ENCODE measurements at regions not wholly inside any gene's neighbourhood (a gene's known extent, or its start where the extent isn't known, plus 50 kb on each side); places are given as distances from the start of the nearest gene placed in this dataset.

DNA sequence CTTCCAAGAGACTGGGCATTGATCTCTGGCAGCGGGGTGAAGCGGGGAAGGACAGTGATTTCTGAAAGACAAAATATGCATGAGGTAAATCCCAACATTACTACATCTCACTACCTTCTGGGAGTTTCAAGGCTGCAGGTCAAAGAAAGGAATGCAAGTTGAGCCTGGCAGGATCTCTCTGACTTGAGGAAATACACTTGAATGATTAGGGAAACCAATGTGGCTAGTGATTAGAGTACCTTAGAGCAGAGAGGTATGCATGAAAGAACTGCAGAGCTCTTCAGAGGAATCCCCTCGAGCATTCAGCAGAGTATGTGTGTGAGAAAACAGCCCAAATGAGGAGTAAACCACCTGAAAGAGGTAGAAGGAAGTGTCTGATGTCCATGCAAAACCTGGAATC lies 2874.1 kb upstream of the PCDH20 start:
- no peak for TF ChIP-seq RAD21 (IDR thresholded peaks at IDR 0.05; ENCODE audit: low read depth)
- no peak for TF ChIP-seq TCF12 (IDR thresholded peaks at IDR 0.05; ENCODE audit: low read depth)
- no peak for TF ChIP-seq EGR1 (IDR thresholded peaks at IDR 0.05)
- no peak for TF ChIP-seq YY1 (IDR thresholded peaks at IDR 0.05; ENCODE audit: low read depth)
- no peak for TF ChIP-seq EP300 (IDR thresholded peaks at IDR 0.05; ENCODE audit: borderline replicate concordance)
- TF ChIP-seq CREB1 (IDR thresholded peaks at IDR 0.05; ENCODE audit: low read depth) = no peak
- TF ChIP-seq, protein P1, sequence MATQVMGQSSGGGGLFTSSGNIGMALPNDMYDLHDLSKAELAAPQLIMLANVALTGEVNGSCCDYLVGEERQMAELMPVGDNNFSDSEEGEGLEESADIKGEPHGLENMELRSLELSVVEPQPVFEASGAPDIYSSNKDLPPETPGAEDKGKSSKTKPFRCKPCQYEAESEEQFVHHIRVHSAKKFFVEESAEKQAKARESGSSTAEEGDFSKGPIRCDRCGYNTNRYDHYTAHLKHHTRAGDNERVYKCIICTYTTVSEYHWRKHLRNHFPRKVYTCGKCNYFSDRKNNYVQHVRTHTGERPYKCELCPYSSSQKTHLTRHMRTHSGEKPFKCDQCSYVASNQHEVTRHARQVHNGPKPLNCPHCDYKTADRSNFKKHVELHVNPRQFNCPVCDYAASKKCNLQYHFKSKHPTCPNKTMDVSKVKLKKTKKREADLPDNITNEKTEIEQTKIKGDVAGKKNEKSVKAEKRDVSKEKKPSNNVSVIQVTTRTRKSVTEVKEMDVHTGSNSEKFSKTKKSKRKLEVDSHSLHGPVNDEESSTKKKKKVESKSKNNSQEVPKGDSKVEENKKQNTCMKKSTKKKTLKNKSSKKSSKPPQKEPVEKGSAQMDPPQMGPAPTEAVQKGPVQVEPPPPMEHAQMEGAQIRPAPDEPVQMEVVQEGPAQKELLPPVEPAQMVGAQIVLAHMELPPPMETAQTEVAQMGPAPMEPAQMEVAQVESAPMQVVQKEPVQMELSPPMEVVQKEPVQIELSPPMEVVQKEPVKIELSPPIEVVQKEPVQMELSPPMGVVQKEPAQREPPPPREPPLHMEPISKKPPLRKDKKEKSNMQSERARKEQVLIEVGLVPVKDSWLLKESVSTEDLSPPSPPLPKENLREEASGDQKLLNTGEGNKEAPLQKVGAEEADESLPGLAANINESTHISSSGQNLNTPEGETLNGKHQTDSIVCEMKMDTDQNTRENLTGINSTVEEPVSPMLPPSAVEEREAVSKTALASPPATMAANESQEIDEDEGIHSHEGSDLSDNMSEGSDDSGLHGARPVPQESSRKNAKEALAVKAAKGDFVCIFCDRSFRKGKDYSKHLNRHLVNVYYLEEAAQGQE (IDR thresholded peaks at IDR 0.05; ENCODE audit: low read depth) = no peak
- no peak for TF ChIP-seq FOXM1 (IDR thresholded peaks at IDR 0.05; ENCODE audit: borderline replicate concordance, low read depth)
- TF ChIP-seq CEBPB (IDR thresholded peaks at IDR 0.05) = no peak
- TF ChIP-seq NFIC (IDR thresholded peaks at IDR 0.05) = no peak
- no peak for TF ChIP-seq ZBTB7A (IDR thresholded peaks at IDR 0.05; ENCODE audit: low read depth)
- TF ChIP-seq, protein P2, sequence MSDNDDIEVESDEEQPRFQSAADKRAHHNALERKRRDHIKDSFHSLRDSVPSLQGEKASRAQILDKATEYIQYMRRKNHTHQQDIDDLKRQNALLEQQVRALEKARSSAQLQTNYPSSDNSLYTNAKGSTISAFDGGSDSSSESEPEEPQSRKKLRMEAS (IDR thresholded peaks at IDR 0.05) = no peak
- TF ChIP-seq TEAD4 (IDR thresholded peaks at IDR 0.05) = no peak
- TF ChIP-seq, protein P3, sequence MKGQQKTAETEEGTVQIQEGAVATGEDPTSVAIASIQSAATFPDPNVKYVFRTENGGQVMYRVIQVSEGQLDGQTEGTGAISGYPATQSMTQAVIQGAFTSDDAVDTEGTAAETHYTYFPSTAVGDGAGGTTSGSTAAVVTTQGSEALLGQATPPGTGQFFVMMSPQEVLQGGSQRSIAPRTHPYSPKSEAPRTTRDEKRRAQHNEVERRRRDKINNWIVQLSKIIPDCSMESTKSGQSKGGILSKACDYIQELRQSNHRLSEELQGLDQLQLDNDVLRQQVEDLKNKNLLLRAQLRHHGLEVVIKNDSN (IDR thresholded peaks at IDR 0.05) = no peak
- TF ChIP-seq TAF1 (IDR thresholded peaks at IDR 0.05; ENCODE audit: low read depth) = no peak

DNA sequence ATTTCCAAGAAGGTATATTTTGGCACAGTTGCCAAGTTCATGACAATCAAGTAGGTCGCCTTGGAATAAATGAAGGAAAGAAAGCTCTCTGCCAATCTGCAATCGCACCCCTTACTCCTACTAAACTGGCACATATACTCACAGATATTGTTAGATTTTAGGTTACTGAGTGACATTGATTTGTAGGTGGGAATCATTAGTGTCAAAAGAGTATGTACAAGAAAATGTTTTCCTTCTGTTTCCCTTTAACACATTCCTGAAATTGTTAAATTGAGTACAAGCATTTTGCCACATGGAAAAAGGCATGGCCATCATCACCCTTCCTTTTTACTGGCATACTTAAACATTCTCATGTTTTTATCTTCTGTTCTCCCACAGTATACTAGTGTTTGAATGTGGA lies 2868.3 kb upstream of the PCDH20 start:
- no peak for TF ChIP-seq TCF12 (IDR thresholded peaks at IDR 0.05; ENCODE audit: low read depth)
- no peak for TF ChIP-seq ZBTB7A (IDR thresholded peaks at IDR 0.05; ENCODE audit: low read depth)
- no peak for TF ChIP-seq TAF1 (IDR thresholded peaks at IDR 0.05; ENCODE audit: low read depth)
- TF ChIP-seq EGR1 (IDR thresholded peaks at IDR 0.05) = no peak
- TF ChIP-seq, protein P1 (IDR thresholded peaks at IDR 0.05; ENCODE audit: low read depth) = no peak
- no peak for TF ChIP-seq NFIC (IDR thresholded peaks at IDR 0.05)
- no peak for TF ChIP-seq CREB1 (IDR thresholded peaks at IDR 0.05; ENCODE audit: low read depth)
- no peak for TF ChIP-seq CEBPB (IDR thresholded peaks at IDR 0.05)
- TF ChIP-seq EP300 (IDR thresholded peaks at IDR 0.05; ENCODE audit: borderline replicate concordance) = no peak
- TF ChIP-seq FOXM1 (IDR thresholded peaks at IDR 0.05; ENCODE audit: borderline replicate concordance, low read depth) = no peak
- TF ChIP-seq YY1 (IDR thresholded peaks at IDR 0.05; ENCODE audit: low read depth) = no peak
- no peak for TF ChIP-seq RAD21 (IDR thresholded peaks at IDR 0.05; ENCODE audit: low read depth)
- TF ChIP-seq TEAD4 (IDR thresholded peaks at IDR 0.05) = no peak
- TF ChIP-seq, protein P2 (IDR thresholded peaks at IDR 0.05) = no peak

DNA sequence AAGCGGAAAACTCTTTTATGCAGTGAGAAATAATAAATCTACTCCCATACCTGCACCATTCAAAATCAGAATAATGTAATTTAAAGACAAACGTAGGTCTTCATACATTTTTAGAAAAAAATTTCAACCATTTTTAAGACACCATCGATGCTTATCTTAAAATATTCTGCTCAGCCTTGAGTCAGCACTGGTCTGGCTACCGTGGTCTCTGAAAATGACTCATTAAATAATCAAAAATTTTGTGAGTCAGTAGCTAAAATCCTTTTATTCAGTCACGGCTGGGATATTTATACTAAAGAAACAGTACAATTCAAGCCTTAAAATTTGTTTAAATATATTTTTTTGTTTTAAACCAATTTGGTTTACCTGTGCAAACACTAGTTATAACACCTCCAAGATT lies 2862.8 kb upstream of the PCDH20 start:
- TF ChIP-seq EP300 (IDR thresholded peaks at IDR 0.05; ENCODE audit: borderline replicate concordance) (no peak), NFIC (IDR thresholded peaks at IDR 0.05) (no peak), YY1 (IDR thresholded peaks at IDR 0.05; ENCODE audit: low read depth) (no peak), CEBPB (IDR thresholded peaks at IDR 0.05) (no peak), EGR1 (IDR thresholded peaks at IDR 0.05) (no peak), FOXM1 (IDR thresholded peaks at IDR 0.05; ENCODE audit: borderline replicate concordance, low read depth) (no peak), CREB1 (IDR thresholded peaks at IDR 0.05; ENCODE audit: low read depth) (no peak), RAD21 (IDR thresholded peaks at IDR 0.05; ENCODE audit: low read depth) (no peak), TCF12 (IDR thresholded peaks at IDR 0.05; ENCODE audit: low read depth) (no peak), TAF1 (IDR thresholded peaks at IDR 0.05; ENCODE audit: low read depth) (no peak), TEAD4 (IDR thresholded peaks at IDR 0.05) (no peak), ZBTB7A (IDR thresholded peaks at IDR 0.05; ENCODE audit: low read depth) (no peak)
- TF ChIP-seq, protein P3 (IDR thresholded peaks at IDR 0.05) = no peak
- TF ChIP-seq, protein P2 (IDR thresholded peaks at IDR 0.05) = no peak
- TF ChIP-seq, protein P1 (IDR thresholded peaks at IDR 0.05; ENCODE audit: low read depth) = no peak

DNA sequence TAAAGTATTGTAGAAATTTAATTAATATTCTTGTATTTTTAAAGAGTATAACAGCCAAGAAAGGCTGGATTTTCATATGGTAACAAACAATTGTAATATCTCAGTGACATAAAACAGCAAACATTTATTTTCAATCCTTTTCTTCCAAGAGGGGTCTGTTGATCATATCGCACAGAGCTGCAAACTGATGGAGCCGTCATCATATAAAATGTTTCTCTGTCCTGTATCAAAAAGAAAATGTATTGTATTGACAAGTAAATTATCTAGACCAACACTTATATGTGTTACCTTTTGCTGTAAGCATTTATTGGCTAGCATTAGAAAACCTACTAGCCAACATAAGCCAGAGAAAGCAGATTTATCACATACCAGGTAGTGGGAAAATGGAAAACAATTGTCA lies 2861.4 kb upstream of the PCDH20 start:
- TF ChIP-seq, protein P1 (IDR thresholded peaks at IDR 0.05; ENCODE audit: low read depth) = no peak
- no peak for TF ChIP-seq TCF12 (IDR thresholded peaks at IDR 0.05; ENCODE audit: low read depth)
